ENCODE measurements at regions not wholly inside any gene's neighbourhood (a gene's known extent, or its start where the extent isn't known, plus 50 kb on each side); places are given as distances from the start of the nearest gene placed in this dataset.

DNA sequence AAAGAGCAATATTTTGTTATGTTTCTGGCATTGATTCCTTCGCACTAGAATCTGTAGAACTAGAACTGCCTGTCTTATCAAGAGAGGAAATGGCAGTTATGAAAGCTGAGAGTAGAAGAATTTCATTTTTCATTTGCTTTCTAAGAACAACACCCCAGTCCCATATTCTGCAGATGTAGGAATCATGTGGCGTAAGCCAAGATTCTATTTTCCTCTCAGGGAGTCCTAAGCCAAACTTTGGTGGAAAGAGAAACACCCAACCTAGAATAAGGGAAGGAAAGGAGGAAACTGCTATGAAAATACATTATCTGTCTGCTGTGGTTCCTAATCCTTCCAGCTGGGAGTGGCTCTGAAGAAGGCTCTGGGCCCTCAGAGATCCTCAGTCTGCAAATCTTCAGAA lies 1176.9 kb upstream of the C9orf72 start:
- H3K36me3 ChIP-seq (ENCODE audit: control insufficient read depth in 2 of 3, insufficient read depth in 3 of 3, low read length in 3 of 3): no peaks in the 10 kb centered on the region
- no peaks in the 10 kb centered on the region for H3K27me3 Mint-ChIP-seq
- intact Hi-C loops (cut with micrococcal nuclease): no loop called here
- no peaks in the 10 kb centered on the region for H3K4me1 Mint-ChIP-seq
- no peaks in the 10 kb centered on the region for H3K27me3 ChIP-seq (ENCODE audit: control insufficient read depth in 2 of 2, insufficient read depth in 2 of 2, low read length in 2 of 2)
- no peaks in the 10 kb centered on the region for H3K36me3 Mint-ChIP-seq
- no peak overlapping the region for H3K4me3 ChIP-seq (ENCODE audit: low read length)
- ATAC-seq: no peak
- H3K4me1 ChIP-seq (ENCODE audit: control insufficient read depth in 2 of 2, insufficient read depth in 2 of 2, low read length in 2 of 2): no peaks in the 10 kb centered on the region
- CTCF ChIA-PET: no interaction called here
- no peak overlapping the region for H3K4me3 Mint-ChIP-seq
- POLR2A ChIA-PET: no interaction called here
- no peak for DNase-seq
- H3K9me3 Mint-ChIP-seq: peaks cover 0 to 11% (median 2%) of the 10 kb centered on the region in 11 donors
- H3K9me3 ChIP-seq (ENCODE audit: control insufficient read depth in 2 of 3, low read length in 3 of 3): no peaks in the 10 kb centered on the region
- H3K27ac Mint-ChIP-seq: no peak overlapping the region
- H3K27ac ChIP-seq (ENCODE audit: low read depth, low read length): no peak overlapping the region

DNA sequence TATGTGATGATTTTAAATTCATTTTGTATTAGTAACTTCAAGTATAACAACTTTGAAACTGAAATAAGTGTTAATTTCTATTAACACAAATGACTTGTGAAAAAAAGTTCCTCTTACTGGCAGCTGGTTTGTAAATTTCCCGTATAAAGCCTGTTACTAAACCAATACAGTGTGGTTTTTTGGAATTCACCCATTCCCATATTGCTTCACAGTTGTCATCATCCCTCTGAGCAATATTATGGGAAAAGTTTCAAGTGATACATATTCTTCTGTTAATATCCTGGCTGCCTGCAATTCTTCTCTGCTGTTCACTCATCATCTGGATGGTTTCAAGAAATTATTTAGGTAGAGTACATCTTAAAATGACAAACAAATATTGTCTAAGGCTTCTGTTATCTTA lies 1185.1 kb upstream of the C9orf72 start:
- Mint-ChIP-seq H3K4me1 (no peaks in the 10 kb centered on the region), H3K4me3 (no peak overlapping the region), H3K9me3 (peaks cover 0 to 10% (median 4%) of the 10 kb centered on the region in 11 donors), H3K27me3 (no peaks in the 10 kb centered on the region), H3K27ac (no peak overlapping the region), H3K36me3 (peaks cover 0 to 4% (median 0%) of the 10 kb centered on the region in 5 donors)
- Histone ChIP-seq H3K4me3 (ENCODE audit: low read length) (no peak overlapping the region), H3K4me1 (ENCODE audit: control insufficient read depth in 2 of 2, insufficient read depth in 2 of 2, low read length in 2 of 2) (no peaks in the 10 kb centered on the region), H3K27ac (ENCODE audit: low read depth, low read length) (no peak overlapping the region), H3K9me3 (ENCODE audit: control insufficient read depth in 2 of 3, low read length in 3 of 3) (no peaks in the 10 kb centered on the region), H3K27me3 (ENCODE audit: control insufficient read depth in 2 of 2, insufficient read depth in 2 of 2, low read length in 2 of 2) (no peaks in the 10 kb centered on the region), H3K36me3 (ENCODE audit: control insufficient read depth in 2 of 3, insufficient read depth in 3 of 3, low read length in 3 of 3) (no peaks in the 10 kb centered on the region)
- intact Hi-C loops (cut with micrococcal nuclease): no loop called here
- DNase-seq (no peak), ATAC-seq (no peak)
- CTCF ChIA-PET: no interaction called here
- POLR2A ChIA-PET: no interaction called here

DNA sequence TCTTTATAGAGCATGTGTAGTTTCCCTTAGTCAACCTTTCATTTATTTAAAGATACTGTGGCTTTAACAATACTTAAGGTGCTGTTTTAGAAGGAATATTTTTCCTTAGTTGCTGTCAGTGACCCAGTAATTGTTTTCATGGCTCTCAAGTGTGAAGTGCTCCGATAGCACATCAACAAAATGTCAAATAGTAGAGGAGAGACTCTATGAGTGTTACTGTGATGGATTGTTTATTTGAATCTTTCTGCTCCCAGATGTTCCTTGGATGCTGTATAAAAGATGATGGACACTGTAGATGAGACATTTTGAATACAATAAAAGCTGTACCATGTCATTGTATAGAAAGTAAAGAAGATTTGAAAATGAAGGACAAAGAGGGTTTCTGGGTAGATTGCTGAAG lies 1185.7 kb upstream of the C9orf72 start:
- H3K27me3 Mint-ChIP-seq: no peaks in the 10 kb centered on the region
- CTCF ChIA-PET: no interaction called here

DNA sequence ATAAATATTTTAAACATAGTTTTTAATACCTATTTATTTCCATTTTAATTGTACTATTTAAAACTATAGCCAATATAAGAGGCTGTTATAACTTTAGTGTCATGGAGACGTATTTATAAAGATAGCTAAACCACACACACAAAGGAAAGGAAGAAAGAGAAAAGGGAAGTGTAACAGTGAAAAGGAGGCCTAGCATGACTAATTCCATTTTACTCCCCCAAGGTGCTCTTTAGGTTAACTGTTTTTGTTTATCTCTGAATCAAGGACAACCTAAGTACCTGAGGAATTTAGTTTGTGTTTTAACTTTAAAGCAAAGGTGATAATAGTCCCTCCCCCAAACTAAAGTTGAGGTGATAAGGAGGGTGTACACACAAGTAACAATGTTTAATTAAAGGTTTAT lies 1188.9 kb upstream of the C9orf72 start:
- ATAC-seq (no peak), DNase-seq (no peak)
- H3K36me3 Mint-ChIP-seq: peaks cover 0 to 4% (median 0%) of the 10 kb centered on the region in 5 donors
- intact Hi-C loops (cut with micrococcal nuclease): no loop called here
- Histone ChIP-seq H3K4me1 (ENCODE audit: control insufficient read depth in 2 of 2, insufficient read depth in 2 of 2, low read length in 2 of 2) (no peaks in the 10 kb centered on the region), H3K9me3 (ENCODE audit: control insufficient read depth in 2 of 3, low read length in 3 of 3) (no peaks in the 10 kb centered on the region), H3K27ac (ENCODE audit: low read depth, low read length) (no peak overlapping the region), H3K36me3 (ENCODE audit: control insufficient read depth in 2 of 3, insufficient read depth in 3 of 3, low read length in 3 of 3) (no peaks in the 10 kb centered on the region), H3K27me3 (ENCODE audit: control insufficient read depth in 2 of 2, insufficient read depth in 2 of 2, low read length in 2 of 2) (no peaks in the 10 kb centered on the region), H3K4me3 (ENCODE audit: low read length) (no peak overlapping the region)
- ChIA-PET POLR2A (no interaction called here), CTCF (no interaction called here)
- H3K9me3 Mint-ChIP-seq: peaks cover 0 to 14% (median 4%) of the 10 kb centered on the region in 11 donors
- H3K27me3 Mint-ChIP-seq: no peaks in the 10 kb centered on the region
- H3K27ac Mint-ChIP-seq: no peak overlapping the region
- no peak overlapping the region for H3K4me3 Mint-ChIP-seq
- no peaks in the 10 kb centered on the region for H3K4me1 Mint-ChIP-seq

More for the DNA sequence above, 1185.7 kb upstream of the C9orf72 start:
- no peaks in the 10 kb centered on the region for H3K4me1 ChIP-seq (ENCODE audit: control insufficient read depth in 2 of 2, insufficient read depth in 2 of 2, low read length in 2 of 2)
- Mint-ChIP-seq H3K9me3 (peaks cover 0 to 10% (median 4%) of the 10 kb centered on the region in 11 donors), H3K36me3 (peaks cover 0 to 4% (median 0%) of the 10 kb centered on the region in 5 donors), H3K27ac (no peak overlapping the region), H3K4me3 (no peak overlapping the region), H3K4me1 (no peaks in the 10 kb centered on the region)
- intact Hi-C loops (cut with micrococcal nuclease): no loop called here
- POLR2A ChIA-PET: no interaction called here
- H3K27me3 ChIP-seq (ENCODE audit: control insufficient read depth in 2 of 2, insufficient read depth in 2 of 2, low read length in 2 of 2): no peaks in the 10 kb centered on the region
- H3K9me3 ChIP-seq (ENCODE audit: control insufficient read depth in 2 of 3, low read length in 3 of 3): no peaks in the 10 kb centered on the region
- H3K27ac ChIP-seq (ENCODE audit: low read depth, low read length): no peak overlapping the region
- H3K36me3 ChIP-seq (ENCODE audit: control insufficient read depth in 2 of 3, insufficient read depth in 3 of 3, low read length in 3 of 3): no peaks in the 10 kb centered on the region
- ATAC-seq: no peak
- DNase-seq: no peak
- no peak overlapping the region for H3K4me3 ChIP-seq (ENCODE audit: low read length)

DNA sequence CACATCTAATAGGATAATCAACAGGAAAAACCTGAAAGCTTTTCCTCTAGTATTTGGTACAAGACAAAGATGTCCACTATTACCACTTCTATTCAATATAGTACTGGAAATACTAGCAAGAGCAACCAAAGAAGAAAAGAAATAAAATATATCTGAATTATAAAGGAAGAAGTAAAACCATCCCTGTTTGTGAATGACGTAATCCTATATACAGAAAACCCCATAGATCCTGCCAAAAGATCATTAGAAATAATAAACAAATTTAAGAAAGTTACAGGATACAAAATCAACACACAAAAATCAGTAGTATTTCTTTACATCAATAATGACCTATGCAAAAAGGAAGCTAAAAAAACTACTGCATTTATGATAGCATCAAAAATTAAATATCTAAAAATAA lies 1191.3 kb upstream of the C9orf72 start:
- Mint-ChIP-seq H3K4me3 (no peak overlapping the region), H3K27ac (no peak overlapping the region), H3K4me1 (no peaks in the 10 kb centered on the region), H3K9me3 (peaks cover 0 to 13% (median 2%) of the 10 kb centered on the region in 11 donors), H3K36me3 (no peaks in the 10 kb centered on the region), H3K27me3 (no peaks in the 10 kb centered on the region)
- Histone ChIP-seq H3K9me3 (ENCODE audit: control insufficient read depth in 2 of 3, low read length in 3 of 3) (no peaks in the 10 kb centered on the region), H3K27ac (ENCODE audit: low read depth, low read length) (no peak overlapping the region), H3K4me1 (ENCODE audit: control insufficient read depth in 2 of 2, insufficient read depth in 2 of 2, low read length in 2 of 2) (no peaks in the 10 kb centered on the region), H3K27me3 (ENCODE audit: control insufficient read depth in 2 of 2, insufficient read depth in 2 of 2, low read length in 2 of 2) (no peaks in the 10 kb centered on the region), H3K36me3 (ENCODE audit: control insufficient read depth in 2 of 3, insufficient read depth in 3 of 3, low read length in 3 of 3) (no peaks in the 10 kb centered on the region), H3K4me3 (ENCODE audit: low read length) (no peak overlapping the region)
- intact Hi-C loops (cut with micrococcal nuclease): no loop called here
- DNase-seq (no peak), ATAC-seq (no peak)
- ChIA-PET POLR2A (no interaction called here), CTCF (no interaction called here)

DNA sequence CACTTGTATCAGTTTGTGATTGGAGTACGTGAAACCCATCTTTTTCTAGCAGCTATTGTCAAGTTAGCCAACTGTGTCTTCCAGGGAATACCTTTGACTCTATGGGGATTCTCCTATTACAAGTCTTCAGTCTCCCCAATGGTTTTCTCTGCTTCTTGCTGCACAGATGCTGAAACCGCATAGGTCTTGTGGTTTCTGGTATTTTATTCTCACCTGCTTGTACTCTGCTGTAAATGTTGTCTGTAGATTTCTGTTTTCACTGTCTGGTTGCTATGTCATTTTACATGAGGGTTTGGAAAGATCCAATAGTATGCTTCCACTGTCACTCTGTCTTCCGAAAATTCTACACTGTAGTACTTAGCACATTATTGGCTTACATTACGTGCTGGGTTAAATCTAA lies 1196.9 kb upstream of the C9orf72 start:
- DNase-seq: no peak
- Histone ChIP-seq H3K36me3 (ENCODE audit: control insufficient read depth in 2 of 3, insufficient read depth in 3 of 3, low read length in 3 of 3) (no peaks in the 10 kb centered on the region), H3K4me3 (ENCODE audit: low read length) (no peak overlapping the region), H3K4me1 (ENCODE audit: control insufficient read depth in 2 of 2, insufficient read depth in 2 of 2, low read length in 2 of 2) (no peaks in the 10 kb centered on the region), H3K9me3 (ENCODE audit: control insufficient read depth in 2 of 3, low read length in 3 of 3) (no peaks in the 10 kb centered on the region), H3K27ac (ENCODE audit: low read depth, low read length) (no peak overlapping the region), H3K27me3 (ENCODE audit: control insufficient read depth in 2 of 2, insufficient read depth in 2 of 2, low read length in 2 of 2) (no peaks in the 10 kb centered on the region)
- ChIA-PET POLR2A (no interaction called here), CTCF (no interaction called here)
- Mint-ChIP-seq H3K27me3 (no peaks in the 10 kb centered on the region), H3K4me3 (no peak overlapping the region), H3K4me1 (no peaks in the 10 kb centered on the region), H3K9me3 (peaks cover 0 to 8% (median 0%) of the 10 kb centered on the region in 11 donors), H3K36me3 (no peaks in the 10 kb centered on the region), H3K27ac (no peak overlapping the region)
- intact Hi-C loops (cut with micrococcal nuclease): no loop called here
- ATAC-seq: no peak

DNA sequence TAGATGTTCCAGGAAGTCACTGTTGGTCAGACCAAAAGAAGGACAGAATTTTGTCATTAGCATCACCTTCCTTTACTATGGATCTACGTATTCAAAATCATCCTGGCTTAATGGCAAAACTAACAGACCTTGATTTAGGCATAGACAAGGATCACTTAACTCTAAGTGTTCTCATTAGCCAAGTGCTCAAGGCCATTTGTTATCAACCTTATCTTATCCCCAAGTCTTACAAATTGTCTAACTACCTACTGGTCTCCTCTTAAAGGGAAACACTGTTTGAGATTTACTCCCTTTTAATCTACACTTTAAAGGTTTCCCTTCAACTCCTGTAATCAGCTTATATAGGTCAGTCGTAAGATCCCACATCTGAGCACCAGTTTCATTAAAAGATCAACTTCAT lies 1197.5 kb upstream of the C9orf72 start:
- H3K27ac ChIP-seq (ENCODE audit: low read depth, low read length): no peak overlapping the region
- Mint-ChIP-seq H3K9me3 (peaks cover 0 to 8% (median 0%) of the 10 kb centered on the region in 11 donors), H3K4me3 (no peak overlapping the region), H3K4me1 (no peaks in the 10 kb centered on the region), H3K27ac (no peak overlapping the region), H3K27me3 (no peaks in the 10 kb centered on the region), H3K36me3 (no peaks in the 10 kb centered on the region)
- ATAC-seq: no peak
- H3K4me1 ChIP-seq (ENCODE audit: control insufficient read depth in 2 of 2, insufficient read depth in 2 of 2, low read length in 2 of 2): no peaks in the 10 kb centered on the region
- intact Hi-C loops (cut with micrococcal nuclease): no loop called here
- no peaks in the 10 kb centered on the region for H3K27me3 ChIP-seq (ENCODE audit: control insufficient read depth in 2 of 2, insufficient read depth in 2 of 2, low read length in 2 of 2)
- H3K9me3 ChIP-seq (ENCODE audit: control insufficient read depth in 2 of 3, low read length in 3 of 3): no peaks in the 10 kb centered on the region
- no peaks in the 10 kb centered on the region for H3K36me3 ChIP-seq (ENCODE audit: control insufficient read depth in 2 of 3, insufficient read depth in 3 of 3, low read length in 3 of 3)
- CTCF ChIA-PET: no interaction called here
- H3K4me3 ChIP-seq (ENCODE audit: low read length): no peak overlapping the region
- POLR2A ChIA-PET: no interaction called here
- DNase-seq: no peak
